Astrocyte of the cerebellum (primary cell): ENCODE measurements at regions not wholly inside any gene's neighbourhood (a gene's known extent, or its start where the extent isn't known, plus 50 kb on each side); places are given as distances from the start of the nearest gene placed in this dataset.
"Not testable (repeated sequence)": the region's sequence is repeated elsewhere in the genome, so short reads cannot be mapped to it uniquely, and the experiment has no call there.

Experiments
- DNase-seq: peaks from one replicate; pipeline ENCODE4 v3.0.0-alpha.2; 2011; ENCODE audit warnings: low read depth
- H3K4me3 ChIP-seq: 2 replicates; pipeline ENCODE4 v1.5.1; 2011; ENCODE audit warnings: mild to moderate bottlenecking, low read depth, low read length, moderate library complexity
- CTCF ChIP-seq: IDR thresholded peaks from 2 replicates; pipeline ENCODE4 v1.5.1; 2012; ENCODE audit warnings: low read length, low read depth, moderate library complexity, mild to moderate bottlenecking; ENCODE audit errors: missing control alignments
- in situ Hi-C: cut with HindIII; loops from 2 replicates; pipeline ENCODE4 v1.10.0; 2017; ENCODE audit warnings: low sequenced_read_pairs

GRCh38 chr2:184413221-184413620 lies 185.1 kb upstream of the ZNF804A start:
- in situ Hi-C loops = no loop called here
- no peak overlapping the region for H3K4me3 ChIP-seq
- DNase-seq = no peak
- TF ChIP-seq CTCF = no peak

- no peak for TF ChIP-seq CTCF
- H3K4me3 ChIP-seq = no peak overlapping the region
- in situ Hi-C loops = no loop called here
- DNase-seq = no peak
Observed at GRCh38 chr2:184413671-184414229, 184.6 kb upstream of the ZNF804A start.

- no peak overlapping the region for H3K4me3 ChIP-seq
- no peak for TF ChIP-seq CTCF
- in situ Hi-C loops = no loop called here
- DNase-seq = no peak
Observed at GRCh38 chr2:184416146-184416913, 182.0 kb upstream of the ZNF804A start.

GRCh38 chr2:184419744-184420143 lies 178.6 kb upstream of the ZNF804A start:
- in situ Hi-C loops = no loop called here
- H3K4me3 ChIP-seq = no peak overlapping the region
- TF ChIP-seq CTCF = no peak
- no peak for DNase-seq

GRCh38 chr2:184421456-184421855 lies 176.9 kb upstream of the ZNF804A start:
- in situ Hi-C loops, DNase-seq, H3K4me3 ChIP-seq: not testable (repeated sequence)

- no peak overlapping the region for H3K4me3 ChIP-seq
- in situ Hi-C loops = no loop called here
- TF ChIP-seq CTCF = no peak
- no peak for DNase-seq
Observed at GRCh38 chr2:184425083-184425482, 173.2 kb upstream of the ZNF804A start.

- H3K4me3 ChIP-seq = no peak overlapping the region
- TF ChIP-seq CTCF = no peak
- DNase-seq = no peak
- in situ Hi-C loops = no loop called here
Observed at GRCh38 chr2:184444217-184444616, 154.1 kb upstream of the ZNF804A start.
